HL-60 (cell line): ENCODE measurements at regions not wholly inside any gene's neighbourhood (a gene's known extent, or its start where the extent isn't known, plus 50 kb on each side); places are given as distances from the start of the nearest gene placed in this dataset.

ENCODE experiments used
- DNase-seq, 2 experiments: peaks; one replicate each; pipeline ENCODE4 v3.0.0-alpha.2; 2010 to 2020; ENCODE audit warnings: low read depth in 1 of 2, low spot score in 1 of 2
- H3K27ac ChIP-seq: fragments of 250-450 bp; sonication (Bioruptor Pico); replicated peaks from 2 replicates; pipeline ENCODE4 v1.5.1; 2020; ENCODE audit warnings: mild to moderate bottlenecking, moderate library complexity
- H3K27me3 ChIP-seq: fragments of 250-450 bp; sonication (Bioruptor Pico); 2 replicates; pipeline ENCODE4 v1.5.1; 2021; ENCODE audit warnings: mild to moderate bottlenecking, moderate library complexity; ENCODE audit not compliant: insufficient read depth, poor library complexity, severe bottlenecking
- H3K4me3 ChIP-seq: replicated peaks from 2 replicates; pipeline ENCODE4 v1.5.1; 2011; ENCODE audit warnings: mild to moderate bottlenecking, control low read depth, low read length; ENCODE audit not compliant: insufficient read depth
- CTCF ChIP-seq: IDR thresholded peaks from one replicate; pipeline ENCODE4 v1.5.1; 2011; ENCODE audit warnings: low read length, control low read depth, inconsistent platforms; ENCODE audit not compliant: insufficient read depth
- GABPA ChIP-seq: IDR thresholded peaks from 2 replicates; pipeline ENCODE4 v1.6.1; 2012; ENCODE audit warnings: low read depth
- POLR2AphosphoS5 ChIP-seq: IDR thresholded peaks from 2 replicates; pipeline ENCODE4 v1.6.1; 2012; ENCODE audit warnings: low read depth
- REST ChIP-seq: IDR thresholded peaks from 2 replicates; pipeline ENCODE4 v1.6.1; 2012; ENCODE audit warnings: low read depth; ENCODE audit not compliant: insufficient replicate concordance
- SPI1 ChIP-seq: IDR thresholded peaks from 2 replicates; pipeline ENCODE4 v1.6.1; 2012; ENCODE audit warnings: low read depth, mild to moderate bottlenecking, borderline replicate concordance

DNA sequence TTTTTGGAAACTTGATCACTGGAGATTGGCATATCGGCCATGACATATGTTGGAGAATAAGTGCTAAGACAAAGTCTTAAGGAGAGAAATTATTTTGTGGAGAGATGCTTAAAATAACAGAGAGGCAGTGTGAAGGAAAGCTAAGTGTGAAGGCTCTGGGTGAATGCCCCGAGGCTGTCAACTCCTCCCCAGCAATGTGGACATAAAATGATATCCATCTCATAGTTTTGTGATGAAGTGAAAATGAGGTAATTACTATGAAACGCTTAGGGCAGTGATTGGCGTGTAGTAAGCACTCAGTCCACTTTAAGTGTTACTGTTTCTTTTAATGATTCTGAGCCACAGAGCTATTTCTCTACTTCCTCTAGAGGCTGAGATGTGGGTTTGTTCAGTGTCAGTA lies 195.8 kb upstream of the KLF12 start:
- DNase-seq: no peak
- no peak overlapping the region for H3K4me3 ChIP-seq
- no peaks in the 10 kb centered on the region for H3K27me3 ChIP-seq
- H3K27ac ChIP-seq: no peak overlapping the region
- no peak for TF ChIP-seq SPI1
- no peak for TF ChIP-seq CTCF
- no peak for TF ChIP-seq POLR2AphosphoS5
- no peak for TF ChIP-seq REST
- no peak for TF ChIP-seq GABPA

DNA sequence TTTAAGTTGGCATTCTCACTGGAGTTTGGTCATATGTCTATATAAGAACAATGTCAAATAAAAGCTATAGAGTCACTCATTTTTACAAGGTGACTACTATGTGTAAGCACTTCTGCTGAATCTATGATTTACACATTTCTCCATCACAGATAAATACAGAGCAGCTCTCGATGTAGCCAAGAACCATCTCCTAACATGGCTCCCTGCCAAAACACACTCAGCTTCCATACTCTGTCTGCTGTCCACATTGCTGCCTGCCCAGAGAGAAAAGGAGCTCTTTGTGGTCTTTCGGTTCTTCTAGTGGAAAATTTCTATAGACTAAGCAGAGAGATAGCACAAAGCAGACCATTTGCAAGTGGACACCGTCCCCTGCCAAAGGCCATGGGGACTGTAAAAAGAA lies 190.9 kb upstream of the KLF12 start:
- TF ChIP-seq REST: no peak
- no peak for TF ChIP-seq CTCF
- TF ChIP-seq SPI1: no peak
- TF ChIP-seq POLR2AphosphoS5: no peak
- TF ChIP-seq GABPA: no peak
- no peaks in the 10 kb centered on the region for H3K27me3 ChIP-seq
- H3K4me3 ChIP-seq: no peak overlapping the region

GRCh38 chr13:74324338-74324737 lies 190.1 kb upstream of the KLF12 start:
- Histone ChIP-seq H3K27ac (no peak overlapping the region), H3K4me3 (no peak overlapping the region), H3K27me3 (no peaks in the 10 kb centered on the region)
- no peak for TF ChIP-seq REST
- no peak for TF ChIP-seq GABPA
- TF ChIP-seq POLR2AphosphoS5: no peak
- no peak for TF ChIP-seq SPI1
- no peak for TF ChIP-seq CTCF
- no peak for DNase-seq

More for the DNA sequence above, 190.9 kb upstream of the KLF12 start:
- no peak overlapping the region for H3K27ac ChIP-seq
- no peak for DNase-seq
